HG02943 (cell line): ENCODE measurements at regions not wholly inside any gene's neighbourhood (a gene's known extent, or its start where the extent isn't known, plus 50 kb on each side); places are given as distances from the start of the nearest gene placed in this dataset.
"Not testable (repeated sequence)": the region's sequence is repeated elsewhere in the genome, so short reads cannot be mapped to it uniquely, and the experiment has no call there.

Experiments
- ATAC-seq: cut with Tn5 transposase; IDR thresholded peaks from one replicate; pipeline ENCODE4 v1.9.1; 2021; ENCODE audit warnings: mild to moderate bottlenecking, low read depth, moderate library complexity; ENCODE audit not compliant: unreplicated experiment

- no peak for ATAC-seq
Measured at GRCh38 chr9:95788021-95788420, 87.5 kb upstream of the ERCC6L2 start.

GRCh38 chr9:95785209-95785608 lies 90.3 kb upstream of the ERCC6L2 start:
- ATAC-seq = no peak

GRCh38 chr9:95784318-95784717 lies 91.2 kb upstream of the ERCC6L2 start:
- no peak for ATAC-seq

GRCh38 chr9:95783426-95783975 lies 92.0 kb upstream of the ERCC6L2 start:
- no peak for ATAC-seq

GRCh38 chr9:95780751-95781150 lies 94.7 kb upstream of the ERCC6L2 start:
- no peak for ATAC-seq

GRCh38 chr9:95780121-95780520 lies 95.4 kb upstream of the ERCC6L2 start:
- no peak for ATAC-seq

- ATAC-seq = not testable (repeated sequence)
Measured at GRCh38 chr9:95779597-95779996, 95.9 kb upstream of the ERCC6L2 start.

- no peak for ATAC-seq
Measured at GRCh38 chr9:95778957-95779356, 96.5 kb upstream of the ERCC6L2 start.

GRCh38 chr9:95777136-95777535 lies 98.4 kb upstream of the ERCC6L2 start:
- no peak for ATAC-seq

- no peak for ATAC-seq
Measured at GRCh38 chr9:95776176-95776575, 99.3 kb upstream of the ERCC6L2 start.

GRCh38 chr9:95775191-95775590 lies 100.3 kb upstream of the ERCC6L2 start:
- no peak for ATAC-seq

- ATAC-seq = no peak
Measured at GRCh38 chr9:95773053-95773418, 102.5 kb upstream of the ERCC6L2 start.

- no peak for ATAC-seq
Measured at GRCh38 chr9:95772320-95773052, 103.0 kb upstream of the ERCC6L2 start.

GRCh38 chr9:95771556-95772246 lies 103.8 kb upstream of the ERCC6L2 start:
- ATAC-seq = no peak

GRCh38 chr9:95770653-95771131 lies 104.8 kb upstream of the ERCC6L2 start:
- no peak for ATAC-seq

- ATAC-seq = no peak
Measured at GRCh38 chr9:95769909-95770433, 105.5 kb upstream of the ERCC6L2 start.

- ATAC-seq = no peak
Measured at GRCh38 chr9:95769473-95769872, 106.0 kb upstream of the ERCC6L2 start.

GRCh38 chr9:95766906-95767305 lies 108.6 kb upstream of the ERCC6L2 start:
- no peak for ATAC-seq

- ATAC-seq = no peak
Measured at GRCh38 chr9:95764533-95765319, 110.8 kb upstream of the ERCC6L2 start.

GRCh38 chr9:95763983-95764382 lies 111.5 kb upstream of the ERCC6L2 start:
- ATAC-seq = no peak

- no peak for ATAC-seq
Measured at GRCh38 chr9:95763006-95763405, 112.5 kb upstream of the ERCC6L2 start.
